Osteoblast (primary cell): ENCODE measurements at regions not wholly inside any gene's neighbourhood (a gene's known extent, or its start where the extent isn't known, plus 50 kb on each side); places are given as distances from the start of the nearest gene placed in this dataset.

Experiments used
- DNase-seq: peaks from one replicate; pipeline ENCODE4 v3.0.0; 2011; ENCODE audit warnings: low spot score, mixed read lengths; ENCODE audit not compliant: insufficient read length; ENCODE audit errors: missing footprints
- H2AFZ ChIP-seq: 2 replicates; pipeline ENCODE4 v1.6.0; 2011; ENCODE audit warnings: mild to moderate bottlenecking, low read length
- H3K27ac ChIP-seq: 2 replicates; pipeline ENCODE4 v1.5.1; 2011; ENCODE audit warnings: mild to moderate bottlenecking, low read depth, low read length, moderate library complexity
- H3K27me3 ChIP-seq: 2 replicates; pipeline ENCODE4 v1.6.0; 2012; ENCODE audit warnings: mild to moderate bottlenecking, control low read depth, inconsistent platforms, low read length, moderate library complexity; ENCODE audit not compliant: insufficient read depth
- H3K36me3 ChIP-seq: 2 replicates; pipeline ENCODE4 v1.5.1; 2011; ENCODE audit warnings: mild to moderate bottlenecking, low read length, control low read depth, moderate library complexity; ENCODE audit not compliant: insufficient read depth
- H3K4me1 ChIP-seq: 2 replicates; pipeline ENCODE4 v1.5.1; 2011; ENCODE audit warnings: mild to moderate bottlenecking, low read length, control low read depth, moderate library complexity; ENCODE audit not compliant: insufficient read depth
- H3K4me2 ChIP-seq: 2 replicates; pipeline ENCODE4 v1.6.0; 2011; ENCODE audit warnings: mild to moderate bottlenecking, low read length; ENCODE audit not compliant: insufficient read depth
- H3K4me3 ChIP-seq: fragments of 200-600 bp; sonication (generic); 3 replicates; pipeline ENCODE4 v1.5.1; 2012; ENCODE audit warnings: mild to moderate bottlenecking, low read length, inconsistent platforms; ENCODE audit not compliant: insufficient read depth
- H3K79me2 ChIP-seq: 2 replicates; pipeline ENCODE4 v1.6.0; 2012; ENCODE audit warnings: mild to moderate bottlenecking, low read length, control low read depth, inconsistent platforms; ENCODE audit not compliant: insufficient read depth
- H3K9me3 ChIP-seq: 2 replicates; pipeline ENCODE4 v1.5.1; 2011; ENCODE audit warnings: low read depth, low read length, control low read depth
- H4K20me1 ChIP-seq: 2 replicates; pipeline ENCODE4 v1.6.0; 2012; ENCODE audit warnings: mild to moderate bottlenecking, low read length, control low read depth; ENCODE audit not compliant: insufficient read depth
- CTCF ChIP-seq: IDR thresholded peaks from 2 replicates; pipeline ENCODE4 v1.5.1; 2011; ENCODE audit warnings: mild to moderate bottlenecking, low read depth, low read length, moderate library complexity; ENCODE audit errors: extremely low read depth

GRCh38 chr18:68623342-68623741 is 91.6 kb downstream of the TMX3 start:
- Histone ChIP-seq H3K4me2 (peak overlapping the region; percentile 43), H3K4me3 (no peak overlapping the region), H3K27ac (no peak overlapping the region), H3K79me2 (no peaks in the 10 kb centered on the region), H3K9me3 (no peaks in the 10 kb centered on the region), H3K4me1 (peaks cover 3% of the 10 kb centered on the region), H2AFZ (no peak overlapping the region), H3K27me3 (no peaks in the 10 kb centered on the region), H4K20me1 (no peaks in the 10 kb centered on the region), H3K36me3 (no peaks in the 10 kb centered on the region)
- DNase-seq: peak; percentile 91
- TF ChIP-seq CTCF: peak; percentile 90

GRCh38 chr18:68611311-68611710 is 103.6 kb downstream of the TMX3 start:
- Histone ChIP-seq H2AFZ (peak overlapping the region; percentile 42), H4K20me1 (no peaks in the 10 kb centered on the region), H3K36me3 (no peaks in the 10 kb centered on the region), H3K79me2 (no peaks in the 10 kb centered on the region), H3K4me3 (no peak overlapping the region), H3K4me2 (no peak overlapping the region), H3K27ac (no peak overlapping the region), H3K4me1 (no peaks in the 10 kb centered on the region), H3K27me3 (no peaks in the 10 kb centered on the region), H3K9me3 (no peaks in the 10 kb centered on the region)
- TF ChIP-seq CTCF: no peak
- DNase-seq: peak; percentile 52

- Histone ChIP-seq H3K79me2 (no peaks in the 10 kb centered on the region), H4K20me1 (no peaks in the 10 kb centered on the region), H3K4me1 (no peaks in the 10 kb centered on the region), H3K27me3 (no peaks in the 10 kb centered on the region), H3K4me3 (no peak overlapping the region), H3K27ac (no peak overlapping the region), H3K4me2 (no peak overlapping the region), H3K9me3 (no peaks in the 10 kb centered on the region), H2AFZ (no peak overlapping the region), H3K36me3 (no peaks in the 10 kb centered on the region)
- peak; percentile 42 for DNase-seq
- no peak for TF ChIP-seq CTCF
Observed at GRCh38 chr18:68608851-68609490, 105.9 kb downstream of the TMX3 start.

GRCh38 chr18:68607852-68608251 is 107.1 kb downstream of the TMX3 start:
- H3K4me2 ChIP-seq: no peak overlapping the region
- DNase-seq: no peak
- no peaks in the 10 kb centered on the region for H3K79me2 ChIP-seq
- no peak overlapping the region for H3K27ac ChIP-seq
- H3K36me3 ChIP-seq: no peaks in the 10 kb centered on the region
- H3K4me1 ChIP-seq: no peaks in the 10 kb centered on the region
- H3K9me3 ChIP-seq: no peaks in the 10 kb centered on the region
- H3K4me3 ChIP-seq: no peak overlapping the region
- no peak for TF ChIP-seq CTCF
- no peaks in the 10 kb centered on the region for H4K20me1 ChIP-seq
- H2AFZ ChIP-seq: no peak overlapping the region
- no peaks in the 10 kb centered on the region for H3K27me3 ChIP-seq
